Fibroblast of mammary gland (primary cell): ENCODE measurements at regions not wholly inside any gene's neighbourhood (a gene's known extent, or its start where the extent isn't known, plus 50 kb on each side); places are given as distances from the start of the nearest gene placed in this dataset.

Experiments
- DNase-seq: peaks from one replicate; pipeline ENCODE4 v3.0.0-alpha.2; 2010; ENCODE audit warnings: low read depth
- H3K4me3 ChIP-seq: 2 replicates; pipeline ENCODE4 v1.5.1; 2011; ENCODE audit warnings: low read depth, mild to moderate bottlenecking, low read length, moderate library complexity; ENCODE audit not compliant: control insufficient read depth
- CTCF ChIP-seq: conservative IDR thresholded peaks from 2 replicates; pipeline ENCODE4 v1.5.1; 2011; ENCODE audit warnings: low read depth, low read length, inconsistent platforms; ENCODE audit not compliant: control insufficient read depth, insufficient read depth

GRCh38 chr2:117603060-117603459, 211.4 kb upstream of the DDX18 start:
- H3K4me3 ChIP-seq = no peak overlapping the region
- TF ChIP-seq CTCF = no peak
- DNase-seq = no peak

GRCh38 chr2:117603567-117603966, 210.9 kb upstream of the DDX18 start:
- TF ChIP-seq CTCF = no peak
- H3K4me3 ChIP-seq = no peak overlapping the region
- no peak for DNase-seq

- TF ChIP-seq CTCF = no peak
- no peak for DNase-seq
- no peak overlapping the region for H3K4me3 ChIP-seq
Measured at GRCh38 chr2:117607202-117607601, 207.3 kb upstream of the DDX18 start.

GRCh38 chr2:117613101-117613500, 201.4 kb upstream of the DDX18 start:
- DNase-seq = no peak
- TF ChIP-seq CTCF = no peak
- H3K4me3 ChIP-seq = no peak overlapping the region

- TF ChIP-seq CTCF = no peak
- DNase-seq = no peak
- H3K4me3 ChIP-seq = no peak overlapping the region
Measured at GRCh38 chr2:117614296-117614695, 200.2 kb upstream of the DDX18 start.

GRCh38 chr2:117614823-117615534, 199.5 kb upstream of the DDX18 start:
- DNase-seq = no peak
- no peak for TF ChIP-seq CTCF
- H3K4me3 ChIP-seq = no peak overlapping the region

GRCh38 chr2:117618607-117619006, 195.9 kb upstream of the DDX18 start:
- DNase-seq = no peak
- TF ChIP-seq CTCF = no peak
- no peak overlapping the region for H3K4me3 ChIP-seq
